ENCODE measurements at regions not wholly inside any gene's neighbourhood (a gene's known extent, or its start where the extent isn't known, plus 50 kb on each side); places are given as distances from the start of the nearest gene placed in this dataset.

GRCh38 chr2:57621122-57621663, 425.4 kb upstream of the VRK2 start:
- Histone ChIP-seq H4K5ac (ENCODE audit: insufficient read length, low read depth, low read length) (no peak overlapping the region), H2BK20ac (ENCODE audit: low read length) (no peak overlapping the region), H3K14ac (ENCODE audit: insufficient read length) (no peak overlapping the region), H3K79me1 (ENCODE audit: low read depth, low read length) (no peaks in the 10 kb centered on the region), H4K8ac (ENCODE audit: extremely low read depth, insufficient read depth, low read length) (no peak overlapping the region), H3K27ac (ENCODE audit: low read depth, low read length) (no peak overlapping the region), H2BK12ac (ENCODE audit: low read depth, low read length) (no peak overlapping the region), H4K91ac (replicated peaks; ENCODE audit: insufficient read length, low read length) (no peak overlapping the region), H2BK5ac (ENCODE audit: low read depth, low read length) (no peak overlapping the region), H3K4ac (replicated peaks; ENCODE audit: insufficient read length, low read depth, low read length) (no peak overlapping the region), H2AK5ac (ENCODE audit: low read depth, low read length) (no peak overlapping the region), H3K23ac (ENCODE audit: insufficient read length) (no peak overlapping the region), H3K18ac (ENCODE audit: extremely low read depth, low read length) (no peak overlapping the region), H3K9me3 (ENCODE audit: insufficient read depth in 2 of 2, low read depth in 1 of 2, low read length in 1 of 2) (no peaks in the 10 kb centered on the region), H3K4me3 (ENCODE audit: extremely low read depth in 1 of 4, insufficient read depth in 2 of 4, low read depth in 3 of 4, low read length in 4 of 4) (no peak overlapping the region), H3K4me2 (ENCODE audit: insufficient read depth in 1 of 2, low read depth in 2 of 2, low read length in 2 of 2) (no peak overlapping the region), H3K56ac (replicated peaks; ENCODE audit: insufficient read length, low read depth, low read length) (no peak overlapping the region), H3K36me3 (ENCODE audit: control insufficient read depth in 2 of 4, insufficient read depth in 4 of 4, low read length in 3 of 4) (no peaks in the 10 kb centered on the region), H3K23me2 (ENCODE audit: low read depth, low read length) (no peaks in the 10 kb centered on the region), H2BK15ac (ENCODE audit: low read length) (no peak overlapping the region), H3K79me2 (ENCODE audit: control insufficient read depth in 1 of 2, insufficient read depth in 2 of 2, low read length in 2 of 2) (no peaks in the 10 kb centered on the region), H3K9ac (replicated peaks in 1 of 4; ENCODE audit: extremely low read depth in 1 of 4, low read depth in 3 of 4, low read length in 3 of 4) (no peak overlapping the region), H2BK120ac (replicated peaks; ENCODE audit: low read depth, low read length) (no peak overlapping the region), H3K4me1 (replicated peaks in 1 of 4; ENCODE audit: control insufficient read depth in 3 of 4, insufficient read depth in 4 of 4, low read length in 3 of 4) (peaks cover 0 to 5% (median 0%) of the 10 kb centered on the region in 4 experiments; a peak in 1 of 7 replicates), H3K27me3 (replicated peaks in 1 of 4; ENCODE audit: control insufficient read depth in 3 of 4, extremely low read depth in 1 of 4, insufficient read depth in 3 of 4, low read length in 3 of 4) (no peaks in the 10 kb centered on the region), H2AFZ (ENCODE audit: low read length) (no peak overlapping the region), H4K20me1 (replicated peaks in 1 of 2; ENCODE audit: control insufficient read depth in 1 of 2, insufficient read depth in 2 of 2, low read length in 2 of 2) (no peaks in the 10 kb centered on the region)
- FAIRE-seq (no peak), DNase-seq (ENCODE audit: low read depth in 1 of 2, low spot score in 2 of 2) (no peak)
- WGBS, 2 experiments (ENCODE audit: extremely low coverage in 1 of 2, insufficient coverage in 1 of 2, insufficient read length in 1 of 2, insufficient replicate concordance in 2 of 2, low coverage in 1 of 2, low lambda C conversion rate in 2 of 2, missing lambda C conversion rate in 1 of 2) = 88% methylated on average over 2 of the region's 2 CpGs; no CpG with 5 or more reads in 1 of the 2 experiments
- CTCF ChIA-PET (ENCODE audit: partially characterized antibody) = interaction anchor here (2.3 kb wide), 1 partner anchor 99 kb away, joined by 5 read pairs; no protein-coding TSS in a partner anchor
- POLR2A ChIA-PET (ENCODE audit: partially characterized antibody) = no interaction called here
- no peak for TF ChIP-seq SIX5 (IDR thresholded peaks at IDR 0.05; ENCODE audit: low read depth, low read length)
- no peak for TF ChIP-seq TEAD4 (IDR thresholded peaks at IDR 0.05; ENCODE audit: low read depth, low read length)
- no peak for TF ChIP-seq RNF2 (IDR thresholded peaks at IDR 0.05; ENCODE audit: borderline replicate concordance, low read depth, low read length, missing control alignments, poor library complexity, severe bottlenecking)
- no peak for TF ChIP-seq SUZ12 (IDR thresholded peaks at IDR 0.05; ENCODE audit: low read length)
- TF ChIP-seq RAD21 (IDR thresholded peaks at IDR 0.05 in 1 of 2, conservative IDR thresholded peaks at IDR 0.05 in 1 of 2; ENCODE audit: low read depth in 2 of 2, low read length in 2 of 2) = no peak
- TF ChIP-seq BCL11A (IDR thresholded peaks at IDR 0.05; ENCODE audit: low read depth in 2 of 2, low read length in 2 of 2) = no peak
- TF ChIP-seq MAFK (IDR thresholded peaks at IDR 0.05; ENCODE audit: low read depth, low read length) = no peak
- TF ChIP-seq ASH2L (IDR thresholded peaks at IDR 0.05; ENCODE audit: low read length) = no peak
- no peak for TF ChIP-seq MAX (IDR thresholded peaks at IDR 0.05)
- TF ChIP-seq KDM1A (IDR thresholded peaks at IDR 0.05; ENCODE audit: borderline replicate concordance, low read length) = no peak
- no peak for TF ChIP-seq POLR2A (IDR thresholded peaks at IDR 0.05; ENCODE audit: control extremely low read depth in 1 of 2, low read depth in 2 of 2, low read length in 2 of 2)
- no peak for TF ChIP-seq SAP30 (IDR thresholded peaks at IDR 0.05; ENCODE audit: insufficient read depth, insufficient replicate concordance, low read length)
- TF ChIP-seq JUN (IDR thresholded peaks at IDR 0.05; ENCODE audit: low read depth, low read length) = no peak
- TF ChIP-seq RFX5 (IDR thresholded peaks at IDR 0.05; ENCODE audit: borderline replicate concordance, low read depth, low read length) = no peak

All from H1 (cell line).